IMR-90 (cell line): ENCODE measurements at regions not wholly inside any gene's neighbourhood (a gene's known extent, or its start where the extent isn't known, plus 50 kb on each side); places are given as distances from the start of the nearest gene placed in this dataset.

ENCODE experiments used
- ATAC-seq: fragments of 200-7000 bp; cut with Tn5 transposase; 2 replicates; pipeline ENCODE4 v1.9.1; 2020; ENCODE audit warnings: low read depth, mild to moderate bottlenecking, moderate library complexity
- BruUV-seq: library from RNA; stranded (reverse); fragments of 400-500 nt; replicated peaks from 2 replicates; lab custom pipeline; 2021; lab: Mats Ljungman, UMichigan
- CTCF ChIA-PET: fragments of 300-600 bp; formaldehyde crosslinking; extraction: SDS; loops from one replicate; lab custom pipeline; 2021; ENCODE audit warnings: antibody characterized with exemption; lab: Yijun Ruan, JAX
- POLR2A ChIA-PET: fragments of 300-600 bp; sonication (Branson Sonifier 250); formaldehyde crosslinking; loops from one replicate; lab custom pipeline; 2022; ENCODE audit warnings: antibody characterized with exemption; ENCODE audit not compliant: unreplicated experiment; lab: Charles Lee
- DNase-seq: peaks from one replicate; pipeline ENCODE4 v3.0.0; 2013
- H2AFZ ChIP-seq: replicated peaks from 2 replicates; pipeline ENCODE3; 2013; ENCODE audit warnings: low read length, mild to moderate bottlenecking; ENCODE audit not compliant: poor library complexity
- H2AK5ac ChIP-seq: 2 replicates; pipeline ENCODE4 v1.6.1; 2013; ENCODE audit warnings: low read depth, low read length, inconsistent platforms
- H2AK9ac ChIP-seq: replicated peaks from 2 replicates; pipeline ENCODE3; 2013; ENCODE audit warnings: mild to moderate bottlenecking, low read depth, low read length, moderate library complexity; ENCODE audit not compliant: poor library complexity
- H2BK120ac ChIP-seq: 2 replicates; pipeline ENCODE4 v1.6.1; 2013; ENCODE audit warnings: low read depth, low read length, inconsistent platforms
- H2BK15ac ChIP-seq: 3 replicates; pipeline ENCODE4 v1.6.1; 2013; ENCODE audit warnings: low read depth, low read length, inconsistent platforms
- H2BK20ac ChIP-seq: 2 replicates; pipeline ENCODE4 v1.6.1; 2013; ENCODE audit warnings: low read depth, mild to moderate bottlenecking, inconsistent platforms, low read length, moderate library complexity
- H2BK5ac ChIP-seq: 2 replicates; pipeline ENCODE4 v1.6.1; 2013; ENCODE audit warnings: mild to moderate bottlenecking, low read depth, low read length, inconsistent platforms; ENCODE audit not compliant: poor library complexity, severe bottlenecking
- H3K14ac ChIP-seq: replicated peaks from 2 replicates; pipeline ENCODE4 v1.6.1; 2013; ENCODE audit warnings: low read depth, low read length, inconsistent platforms
- H3K18ac ChIP-seq: 2 replicates; pipeline ENCODE4 v1.6.1; 2013; ENCODE audit warnings: low read depth, low read length, control low read depth
- H3K23ac ChIP-seq: 2 replicates; pipeline ENCODE4 v1.6.1; 2013; ENCODE audit warnings: low read depth, low read length, inconsistent platforms
- H3K27ac ChIP-seq: 2 replicates; pipeline ENCODE4 v1.5.1; 2013; ENCODE audit warnings: mild to moderate bottlenecking, control low read depth, low read length; ENCODE audit not compliant: insufficient read depth
- H3K27me3 ChIP-seq: 2 replicates; pipeline ENCODE4 v1.6.1; 2013; ENCODE audit warnings: low read length; ENCODE audit not compliant: control insufficient read depth, insufficient read depth
- H3K36me3 ChIP-seq: 2 replicates; pipeline ENCODE4 v1.6.1; 2013; ENCODE audit warnings: low read length, mixed read lengths; ENCODE audit not compliant: control insufficient read depth, insufficient read depth
- H3K4ac ChIP-seq: 2 replicates; pipeline ENCODE4 v1.6.1; 2013; ENCODE audit warnings: low read depth, low read length, inconsistent platforms
- H3K4me1 ChIP-seq: 2 replicates; pipeline ENCODE4 v1.6.1; 2013; ENCODE audit warnings: low read length, mixed read lengths; ENCODE audit not compliant: control insufficient read depth, insufficient read depth
- H3K4me2 ChIP-seq: 2 replicates; pipeline ENCODE4 v1.6.1; 2013; ENCODE audit warnings: low read depth, mild to moderate bottlenecking, control low read depth, low read length, moderate library complexity
- H3K4me3 ChIP-seq: 2 replicates; pipeline ENCODE4 v1.5.1; 2013; ENCODE audit warnings: low read depth, mild to moderate bottlenecking, control low read depth, low read length, moderate library complexity; ENCODE audit not compliant: insufficient read depth
- H3K56ac ChIP-seq: 2 replicates; pipeline ENCODE4 v1.6.1; 2013; ENCODE audit warnings: low read length, inconsistent platforms; ENCODE audit not compliant: insufficient read depth; ENCODE audit errors: extremely low read depth
- H3K79me1 ChIP-seq, 2 experiments: 2 replicates each; pipeline ENCODE4 v1.6.1; 2013; ENCODE audit warnings: low read length in 2 of 2, inconsistent platforms in 1 of 2, low read depth in 1 of 2
- H3K9ac ChIP-seq: 2 replicates; pipeline ENCODE4 v1.6.1; 2013; ENCODE audit warnings: low read depth, low read length, control low read depth
- H3K9me1 ChIP-seq: 2 replicates; pipeline ENCODE4 v1.6.1; 2013; ENCODE audit warnings: low read length, inconsistent platforms; ENCODE audit not compliant: insufficient read depth
- H3K9me3 ChIP-seq: 2 replicates; pipeline ENCODE4 v1.6.1; 2013; ENCODE audit warnings: low read length; ENCODE audit not compliant: control insufficient read depth, insufficient read depth
- H4K20me1 ChIP-seq: 2 replicates; pipeline ENCODE4 v1.6.1; 2013; ENCODE audit warnings: low read length, inconsistent platforms; ENCODE audit not compliant: insufficient read depth
- H4K5ac ChIP-seq: 2 replicates; pipeline ENCODE4 v1.6.1; 2013; ENCODE audit warnings: mild to moderate bottlenecking, low read depth, low read length, control low read depth
- H4K8ac ChIP-seq, 2 experiments: 2 replicates each; pipeline ENCODE4 v1.6.1; 2013; ENCODE audit warnings: low read depth in 2 of 2, low read length in 2 of 2, control low read depth in 1 of 2, inconsistent platforms in 1 of 2
- H4K91ac ChIP-seq: 2 replicates; pipeline ENCODE4 v1.6.1; 2013; ENCODE audit warnings: low read depth, low read length, inconsistent platforms; ENCODE audit not compliant: insufficient read depth
- BHLHE40 ChIP-seq: fragments of 150-350 bp; IDR thresholded peaks from 2 replicates; pipeline ENCODE4 v1.6.1; 2016; ENCODE audit warnings: mild to moderate bottlenecking, low read depth, low read length
- CEBPB ChIP-seq: IDR thresholded peaks from 2 replicates; pipeline ENCODE4 v1.6.1; 2012; ENCODE audit warnings: low read depth, low read length, improper control_type of control experiment
- CHD1 ChIP-seq: IDR thresholded peaks from 2 replicates; pipeline ENCODE4 v1.6.1; 2012; ENCODE audit warnings: low read depth, low read length, improper control_type of control experiment
- CTCF ChIP-seq: conservative IDR thresholded peaks from 2 replicates; pipeline ENCODE4 v1.5.1; 2012; ENCODE audit warnings: mild to moderate bottlenecking, low read depth, low read length, improper control_type of control experiment
- ELK1 ChIP-seq: fragments of 150-350 bp; IDR thresholded peaks from 2 replicates; pipeline ENCODE4 v1.6.1; 2016; ENCODE audit warnings: low read depth, mild to moderate bottlenecking, low read length, moderate library complexity, borderline replicate concordance
- FOS ChIP-seq: fragments of 150-350 bp; IDR thresholded peaks from 2 replicates; pipeline ENCODE4 v1.6.1; 2016; ENCODE audit warnings: low read depth, low read length
- MAFK ChIP-seq: IDR thresholded peaks from 2 replicates; pipeline ENCODE4 v1.6.1; 2012; ENCODE audit warnings: low read depth, low read length, improper control_type of control experiment
- MAZ ChIP-seq: IDR thresholded peaks from 2 replicates; pipeline ENCODE4 v1.6.1; 2012; ENCODE audit warnings: low read depth, mild to moderate bottlenecking, low read length, improper control_type of control experiment, moderate library complexity, borderline replicate concordance
- MXI1 ChIP-seq: IDR thresholded peaks from 2 replicates; pipeline ENCODE4 v1.6.1; 2012; ENCODE audit warnings: low read depth, mild to moderate bottlenecking, low read length, moderate library complexity, borderline replicate concordance
- NFE2L2 ChIP-seq: fragments of 150-350 bp; IDR thresholded peaks from 2 replicates; pipeline ENCODE4 v1.6.1; 2016; ENCODE audit warnings: low read depth, mild to moderate bottlenecking, low read length
- POLR2A ChIP-seq: IDR thresholded peaks from 2 replicates; pipeline ENCODE4 v1.6.1; 2012; ENCODE audit warnings: mild to moderate bottlenecking, low read depth, low read length
- RAD21 ChIP-seq: IDR thresholded peaks from 2 replicates; pipeline ENCODE4 v1.6.1; 2012; ENCODE audit warnings: low read length, improper control_type of control experiment
- RCOR1 ChIP-seq: IDR thresholded peaks from 2 replicates; pipeline ENCODE4 v1.6.1; 2012; ENCODE audit warnings: mild to moderate bottlenecking, low read length, improper control_type of control experiment; ENCODE audit not compliant: insufficient replicate concordance
- RFX5 ChIP-seq: IDR thresholded peaks from 2 replicates; pipeline ENCODE4 v1.8.0; 2012; ENCODE audit warnings: low read depth, mild to moderate bottlenecking, low read length, moderate library complexity
- SMC3 ChIP-seq: fragments of 150-350 bp; IDR thresholded peaks from 2 replicates; pipeline ENCODE4 v1.6.1; 2016; ENCODE audit warnings: low read depth, mild to moderate bottlenecking, antibody characterized with exemption, low read length, moderate library complexity
- dilution Hi-C: fragments of 300-500 bp; cut with HindIII; formaldehyde crosslinking; loops from one replicate; pipeline ENCODE4 v1.14.3; 2018; ENCODE audit warnings: low sequenced_read_pairs; ENCODE audit not compliant: unreplicated experiment
- in situ Hi-C: fragments of 300-500 bp; cut with MboI; formaldehyde crosslinking; loops from 3 replicates; pipeline ENCODE4 v1.14.3; 2019; ENCODE audit warnings: low sequenced_read_pairs, inconsistent platforms, mixed read lengths
- intact Hi-C: fragments of 100-400 bp; cut with micrococcal nuclease; formaldehyde crosslinking; loops from 2 replicates; pipeline ENCODE4 v1.10.0; 2022
- TF ChIP-seq, protein P1 (sequence below): fragments of 150-350 bp; IDR thresholded peaks from 2 replicates; pipeline ENCODE4 v1.6.1; 2017; ENCODE audit warnings: mild to moderate bottlenecking, antibody characterized with exemption, low read length, low read depth

DNA sequence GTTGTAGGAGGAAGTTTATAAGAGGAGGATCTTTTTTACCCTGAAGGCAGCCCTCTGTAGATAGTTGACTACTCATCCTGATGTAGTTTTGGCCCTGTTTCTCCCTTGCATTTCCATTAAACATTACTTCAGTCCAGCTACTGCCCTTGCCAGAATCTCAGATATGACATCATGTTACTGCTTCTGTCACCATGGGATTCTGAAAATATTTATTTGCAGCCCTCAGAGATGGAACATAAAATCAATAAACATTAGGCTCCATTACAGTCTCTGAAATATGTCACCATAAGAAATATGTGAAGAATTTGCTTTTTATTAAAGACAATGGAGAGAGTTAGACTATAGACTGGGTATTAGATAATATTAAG is 68.7 kb upstream of the STK39 start:
- intact Hi-C loops, result no loop called here
- no TSS peak for BruUV-seq
- DNase-seq, result peak; percentile 10

More for the DNA sequence above, 68.7 kb upstream of the STK39 start:
- Histone ChIP-seq H2BK15ac (no peak overlapping the region), H4K91ac (no peak overlapping the region), H3K18ac (no peak overlapping the region), H3K4me1 (peaks cover 3% of the 10 kb centered on the region; the same call in 1 of the 2 replicates), H3K27me3 (no peaks in the 10 kb centered on the region; the same call in 1 of the 2 replicates), H3K56ac (no peak overlapping the region), H3K4ac (no peak overlapping the region), H3K4me3 (no peak overlapping the region), H3K9me3 (no peaks in the 10 kb centered on the region), H4K20me1 (no peaks in the 10 kb centered on the region), H3K27ac (no peak overlapping the region), H4K8ac (no peak overlapping the region), H2BK120ac (no peak overlapping the region), H3K23ac (no peak overlapping the region), H3K4me2 (no peak overlapping the region), H2AFZ (no peak overlapping the region), H2BK5ac (no peak overlapping the region), H2AK5ac (no peak overlapping the region), H2BK20ac (no peak overlapping the region), H4K5ac (no peak overlapping the region), H3K9ac (no peak overlapping the region), H2AK9ac (no peak overlapping the region), H3K9me1 (no peaks in the 10 kb centered on the region), H3K14ac (no peak overlapping the region), H3K36me3 (no peaks in the 10 kb centered on the region), H3K79me1 (no peaks in the 10 kb centered on the region)
- dilution Hi-C loops, result no loop called here
- CTCF ChIA-PET, result no interaction called here
- TF ChIP-seq CHD1 (no peak), RFX5 (no peak), CEBPB (no peak), FOS (no peak), BHLHE40 (no peak), MAZ (no peak), MAFK (no peak), CTCF (no peak), POLR2A (no peak), ELK1 (no peak), NFE2L2 (no peak), RCOR1 (no peak), RAD21 (no peak), SMC3 (no peak), MXI1 (no peak)
- TF ChIP-seq, protein P1, sequence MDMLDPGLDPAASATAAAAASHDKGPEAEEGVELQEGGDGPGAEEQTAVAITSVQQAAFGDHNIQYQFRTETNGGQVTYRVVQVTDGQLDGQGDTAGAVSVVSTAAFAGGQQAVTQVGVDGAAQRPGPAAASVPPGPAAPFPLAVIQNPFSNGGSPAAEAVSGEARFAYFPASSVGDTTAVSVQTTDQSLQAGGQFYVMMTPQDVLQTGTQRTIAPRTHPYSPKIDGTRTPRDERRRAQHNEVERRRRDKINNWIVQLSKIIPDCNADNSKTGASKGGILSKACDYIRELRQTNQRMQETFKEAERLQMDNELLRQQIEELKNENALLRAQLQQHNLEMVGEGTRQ, result no peak
- POLR2A ChIA-PET, result no interaction called here
- in situ Hi-C loops, result no loop called here
- no peak; the same call in 1 of the 2 replicates for ATAC-seq
